Activated naive CD4-positive, alpha-beta T cell treated with anti-CD3 and anti-CD28 coated beads, Interleukin-2, amount 10 ng/mL, durations not matched to agents 7 days and 5 days (primary cell): ENCODE measurements at regions not wholly inside any gene's neighbourhood (a gene's known extent, or its start where the extent isn't known, plus 50 kb on each side); places are given as distances from the start of the nearest gene placed in this dataset.

ENCODE experiments used
- CTCF ChIA-PET: fragments of 350-600 bp; sonication (Branson Sonifier 250); formaldehyde crosslinking; loops from one replicate; lab custom pipeline; 2021; ENCODE audit warnings: antibody characterized with exemption; lab: Charles Lee
- DNase-seq: peaks from one replicate; pipeline ENCODE4 v3.0.0-alpha.2; 2020
- H3K27ac Mint-ChIP-seq: one replicate; pipeline ENCODE4 v1.8.0; 2021; ENCODE audit warnings: mild to moderate bottlenecking, moderate library complexity, mixed read lengths
- H3K27me3 Mint-ChIP-seq: one replicate; pipeline ENCODE4 v1.8.0; 2021; ENCODE audit warnings: mild to moderate bottlenecking, mixed read lengths
- H3K36me3 Mint-ChIP-seq: one replicate; pipeline ENCODE4 v1.8.0; 2021; ENCODE audit warnings: mixed read lengths
- H3K4me1 Mint-ChIP-seq: one replicate; pipeline ENCODE4 v1.8.0; 2021; ENCODE audit warnings: mixed read lengths
- H3K4me3 Mint-ChIP-seq: one replicate; pipeline ENCODE4 v1.8.0; 2021; ENCODE audit warnings: mild to moderate bottlenecking, moderate library complexity, mixed read lengths
- H3K9me3 Mint-ChIP-seq: one replicate; pipeline ENCODE4 v1.8.0; 2021; ENCODE audit warnings: mixed read lengths

- DNase-seq, result no peak
- no peak overlapping the region for H3K4me3 Mint-ChIP-seq
- no peaks in the 10 kb centered on the region for H3K27me3 Mint-ChIP-seq
- no peaks in the 10 kb centered on the region for H3K36me3 Mint-ChIP-seq
- CTCF ChIA-PET, result no interaction called here
- H3K27ac Mint-ChIP-seq, result no peak overlapping the region
- peaks cover 22% of the 10 kb centered on the region for H3K9me3 Mint-ChIP-seq
- no peaks in the 10 kb centered on the region for H3K4me1 Mint-ChIP-seq
Observed at GRCh38 chr14:27145170-27145569, 547.3 kb upstream of the NOVA1 start.

- Mint-ChIP-seq H3K27ac (no peak overlapping the region), H3K36me3 (no peaks in the 10 kb centered on the region), H3K9me3 (peaks cover 36% of the 10 kb centered on the region)
Observed at GRCh38 chr14:27148143-27148542, 550.3 kb upstream of the NOVA1 start.

GRCh38 chr14:27164139-27164538, 566.3 kb upstream of the NOVA1 start:
- Mint-ChIP-seq H3K27me3 (no peaks in the 10 kb centered on the region), H3K4me1 (no peaks in the 10 kb centered on the region), H3K27ac (no peak overlapping the region), H3K36me3 (no peaks in the 10 kb centered on the region), H3K9me3 (peaks cover 13% of the 10 kb centered on the region), H3K4me3 (no peak overlapping the region)
- CTCF ChIA-PET, result no interaction called here
- no peak for DNase-seq

More at GRCh38 chr14:27148143-27148542, 550.3 kb upstream of the NOVA1 start:
- CTCF ChIA-PET, result no interaction called here
- no peak for DNase-seq
- Mint-ChIP-seq H3K4me1 (no peaks in the 10 kb centered on the region), H3K27me3 (no peaks in the 10 kb centered on the region), H3K4me3 (no peak overlapping the region)

- H3K27ac Mint-ChIP-seq, result no peak overlapping the region
- no peaks in the 10 kb centered on the region for H3K27me3 Mint-ChIP-seq
- no peak for DNase-seq
- peaks cover 15% of the 10 kb centered on the region for H3K9me3 Mint-ChIP-seq
- no peaks in the 10 kb centered on the region for H3K36me3 Mint-ChIP-seq
- H3K4me3 Mint-ChIP-seq, result no peak overlapping the region
- H3K4me1 Mint-ChIP-seq, result no peaks in the 10 kb centered on the region
- CTCF ChIA-PET, result no interaction called here
Observed at GRCh38 chr14:27175489-27175888, 577.7 kb upstream of the NOVA1 start.

- no peak for DNase-seq
- no peaks in the 10 kb centered on the region for H3K27me3 Mint-ChIP-seq
- H3K4me3 Mint-ChIP-seq, result no peak overlapping the region
- CTCF ChIA-PET, result no interaction called here
- no peaks in the 10 kb centered on the region for H3K4me1 Mint-ChIP-seq
- no peaks in the 10 kb centered on the region for H3K36me3 Mint-ChIP-seq
- peaks cover 8% of the 10 kb centered on the region for H3K9me3 Mint-ChIP-seq
- H3K27ac Mint-ChIP-seq, result no peak overlapping the region
Observed at GRCh38 chr14:27181333-27181732, 583.5 kb upstream of the NOVA1 start.

- H3K36me3 Mint-ChIP-seq, result no peaks in the 10 kb centered on the region
- no peak for DNase-seq
- no peaks in the 10 kb centered on the region for H3K27me3 Mint-ChIP-seq
- H3K4me3 Mint-ChIP-seq, result no peak overlapping the region
- peaks cover 8% of the 10 kb centered on the region for H3K9me3 Mint-ChIP-seq
- H3K4me1 Mint-ChIP-seq, result no peaks in the 10 kb centered on the region
- CTCF ChIA-PET, result no interaction called here
- H3K27ac Mint-ChIP-seq, result no peak overlapping the region
Observed at GRCh38 chr14:27184427-27184826, 586.6 kb upstream of the NOVA1 start.

- no peak overlapping the region for H3K27ac Mint-ChIP-seq
- H3K4me3 Mint-ChIP-seq, result no peak overlapping the region
- DNase-seq, result no peak
- no peaks in the 10 kb centered on the region for H3K27me3 Mint-ChIP-seq
- H3K4me1 Mint-ChIP-seq, result no peaks in the 10 kb centered on the region
- H3K36me3 Mint-ChIP-seq, result no peaks in the 10 kb centered on the region
- CTCF ChIA-PET, result no interaction called here
- peaks cover 9% of the 10 kb centered on the region for H3K9me3 Mint-ChIP-seq
Observed at GRCh38 chr14:27186048-27186447, 588.2 kb upstream of the NOVA1 start.

- DNase-seq, result no peak
- no peak overlapping the region for H3K4me3 Mint-ChIP-seq
- no peaks in the 10 kb centered on the region for H3K4me1 Mint-ChIP-seq
- no peaks in the 10 kb centered on the region for H3K27me3 Mint-ChIP-seq
- peaks cover 9% of the 10 kb centered on the region for H3K9me3 Mint-ChIP-seq
- CTCF ChIA-PET, result no interaction called here
- no peaks in the 10 kb centered on the region for H3K36me3 Mint-ChIP-seq
- H3K27ac Mint-ChIP-seq, result no peak overlapping the region
Observed at GRCh38 chr14:27187136-27187535, 589.3 kb upstream of the NOVA1 start.

- Mint-ChIP-seq H3K27me3 (no peaks in the 10 kb centered on the region), H3K4me3 (no peak overlapping the region), H3K27ac (no peak overlapping the region), H3K36me3 (no peaks in the 10 kb centered on the region), H3K4me1 (no peaks in the 10 kb centered on the region), H3K9me3 (peaks cover 12% of the 10 kb centered on the region)
- CTCF ChIA-PET, result no interaction called here
- no peak for DNase-seq
Observed at GRCh38 chr14:27190296-27190695, 592.5 kb upstream of the NOVA1 start.

GRCh38 chr14:27199272-27199671, 601.4 kb upstream of the NOVA1 start:
- H3K9me3 Mint-ChIP-seq, result peaks cover 6% of the 10 kb centered on the region
- no peaks in the 10 kb centered on the region for H3K27me3 Mint-ChIP-seq
- no peak overlapping the region for H3K4me3 Mint-ChIP-seq
- H3K27ac Mint-ChIP-seq, result no peak overlapping the region
- no peak for DNase-seq
- H3K4me1 Mint-ChIP-seq, result no peaks in the 10 kb centered on the region
- CTCF ChIA-PET, result no interaction called here
- no peaks in the 10 kb centered on the region for H3K36me3 Mint-ChIP-seq

GRCh38 chr14:27205036-27205435, 607.2 kb upstream of the NOVA1 start:
- Mint-ChIP-seq H3K36me3 (no peaks in the 10 kb centered on the region), H3K4me1 (no peaks in the 10 kb centered on the region), H3K27ac (no peak overlapping the region), H3K27me3 (no peaks in the 10 kb centered on the region), H3K9me3 (peaks cover 26% of the 10 kb centered on the region), H3K4me3 (no peak overlapping the region)
- no peak for DNase-seq
- CTCF ChIA-PET, result no interaction called here

- H3K4me3 Mint-ChIP-seq, result no peak overlapping the region
- peaks cover 26% of the 10 kb centered on the region for H3K9me3 Mint-ChIP-seq
- CTCF ChIA-PET, result no interaction called here
- no peaks in the 10 kb centered on the region for H3K4me1 Mint-ChIP-seq
- no peaks in the 10 kb centered on the region for H3K27me3 Mint-ChIP-seq
- no peak overlapping the region for H3K27ac Mint-ChIP-seq
- no peak for DNase-seq
- H3K36me3 Mint-ChIP-seq, result no peaks in the 10 kb centered on the region
Observed at GRCh38 chr14:27211741-27212140, 613.9 kb upstream of the NOVA1 start.

- Mint-ChIP-seq H3K4me1 (no peaks in the 10 kb centered on the region), H3K36me3 (no peaks in the 10 kb centered on the region), H3K27ac (no peak overlapping the region), H3K9me3 (peaks cover 34% of the 10 kb centered on the region), H3K27me3 (no peaks in the 10 kb centered on the region), H3K4me3 (no peak overlapping the region)
- CTCF ChIA-PET, result no interaction called here
- DNase-seq, result no peak
Observed at GRCh38 chr14:27222671-27223070, 624.8 kb upstream of the NOVA1 start.

GRCh38 chr14:27223906-27224305, 626.1 kb upstream of the NOVA1 start:
- Mint-ChIP-seq H3K9me3 (peaks cover 32% of the 10 kb centered on the region), H3K4me1 (no peaks in the 10 kb centered on the region), H3K27me3 (no peaks in the 10 kb centered on the region), H3K36me3 (no peaks in the 10 kb centered on the region), H3K4me3 (no peak overlapping the region), H3K27ac (no peak overlapping the region)
- no peak for DNase-seq
- CTCF ChIA-PET, result no interaction called here

GRCh38 chr14:27228053-27228452, 630.2 kb upstream of the NOVA1 start:
- no peak for DNase-seq
- Mint-ChIP-seq H3K9me3 (peaks cover 17% of the 10 kb centered on the region), H3K4me1 (no peaks in the 10 kb centered on the region), H3K27ac (no peak overlapping the region), H3K4me3 (no peak overlapping the region), H3K36me3 (no peaks in the 10 kb centered on the region), H3K27me3 (no peaks in the 10 kb centered on the region)
- CTCF ChIA-PET, result no interaction called here

- no peaks in the 10 kb centered on the region for H3K4me1 Mint-ChIP-seq
- no peak for DNase-seq
- CTCF ChIA-PET, result no interaction called here
- no peaks in the 10 kb centered on the region for H3K27me3 Mint-ChIP-seq
- H3K27ac Mint-ChIP-seq, result no peak overlapping the region
- H3K4me3 Mint-ChIP-seq, result no peak overlapping the region
- no peaks in the 10 kb centered on the region for H3K36me3 Mint-ChIP-seq
- peaks cover 13% of the 10 kb centered on the region for H3K9me3 Mint-ChIP-seq
Observed at GRCh38 chr14:27234331-27234730, 636.5 kb upstream of the NOVA1 start.
